Astrocyte of the hippocampus (primary cell): ENCODE measurements at regions not wholly inside any gene's neighbourhood (a gene's known extent, or its start where the extent isn't known, plus 50 kb on each side); places are given as distances from the start of the nearest gene placed in this dataset.
"Not testable (repeated sequence)": the region's sequence is repeated elsewhere in the genome, so short reads cannot be mapped to it uniquely, and the experiment has no call there.

Experiments used
- DNase-seq: peaks from one replicate; pipeline ENCODE4 v3.0.0; 2011; ENCODE audit warnings: low read depth, low spot score

DNA sequence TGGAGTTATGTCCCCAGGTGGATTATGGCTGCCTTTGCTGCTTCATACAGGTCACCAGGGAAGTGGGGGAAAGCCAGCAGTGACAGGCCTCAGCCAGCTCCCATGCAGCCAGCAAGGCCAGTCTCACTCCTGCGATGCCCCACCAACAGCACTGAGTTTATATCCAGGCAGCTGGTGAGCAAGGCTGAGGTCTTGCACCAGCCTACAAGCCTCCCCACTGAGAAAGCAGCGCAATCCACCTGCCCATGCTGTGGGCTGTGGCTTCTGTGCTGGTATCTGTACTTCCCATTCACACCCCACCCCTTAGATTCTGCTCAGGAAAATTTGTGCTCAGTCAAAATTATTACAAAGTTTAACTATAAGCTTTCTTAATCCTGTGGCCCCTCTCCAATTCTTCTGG lies 153.5 kb downstream of the HHIP start:
- DNase-seq, result no peak

GRCh38 chr4:144801731-144802130 lies 155.8 kb downstream of the HHIP start:
- DNase-seq, result no peak

GRCh38 chr4:144808034-144808433 lies 162.1 kb downstream of the HHIP start:
- no peak for DNase-seq

DNA sequence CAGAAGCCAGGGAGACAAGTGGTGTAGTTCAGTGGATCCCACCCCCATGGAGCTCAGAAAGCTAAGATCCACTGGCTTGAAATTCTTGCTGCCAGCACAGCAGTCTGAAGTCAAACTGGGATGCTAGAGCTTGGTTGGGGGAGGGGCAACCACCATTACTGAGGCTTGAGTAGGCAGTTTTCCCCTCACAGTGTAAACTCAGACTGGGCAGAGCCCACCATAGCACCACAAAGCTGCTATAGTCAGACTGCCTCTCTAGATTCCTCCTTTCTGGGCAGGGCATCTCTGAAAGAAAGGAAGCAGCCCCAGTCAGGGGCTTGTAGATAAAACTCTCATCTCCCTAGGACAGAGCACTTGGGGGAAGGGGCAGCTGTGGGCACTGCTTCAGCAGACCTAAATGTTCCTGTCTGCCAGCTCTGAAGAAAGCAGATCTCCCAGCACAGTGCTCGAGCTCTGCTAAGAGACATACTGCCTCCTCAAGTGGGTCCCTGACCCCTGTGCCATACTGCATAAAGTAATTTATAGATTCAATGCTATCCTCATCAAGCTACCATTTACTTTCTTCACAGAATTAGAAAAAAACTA lies 163.2 kb downstream of the HHIP start:
- no peak for DNase-seq

DNA sequence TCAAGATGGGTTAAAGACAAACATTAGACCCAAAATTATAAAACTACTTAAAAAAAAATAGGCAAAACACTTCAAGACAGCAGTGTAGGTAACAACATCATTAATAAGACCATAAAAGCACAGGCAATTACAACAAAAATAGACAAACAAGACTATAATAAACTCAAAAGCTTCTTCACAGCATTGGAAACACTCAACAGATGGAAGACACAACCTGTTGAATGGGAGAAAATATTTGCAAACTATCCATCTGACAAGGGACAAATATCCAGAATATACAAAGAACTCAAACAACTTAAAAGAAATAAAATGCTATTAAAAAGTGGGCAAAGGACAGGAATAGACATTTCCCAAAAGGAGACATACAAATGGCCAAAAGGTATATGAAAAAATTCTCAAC lies 170.7 kb downstream of the HHIP start:
- DNase-seq, result no peak

DNA sequence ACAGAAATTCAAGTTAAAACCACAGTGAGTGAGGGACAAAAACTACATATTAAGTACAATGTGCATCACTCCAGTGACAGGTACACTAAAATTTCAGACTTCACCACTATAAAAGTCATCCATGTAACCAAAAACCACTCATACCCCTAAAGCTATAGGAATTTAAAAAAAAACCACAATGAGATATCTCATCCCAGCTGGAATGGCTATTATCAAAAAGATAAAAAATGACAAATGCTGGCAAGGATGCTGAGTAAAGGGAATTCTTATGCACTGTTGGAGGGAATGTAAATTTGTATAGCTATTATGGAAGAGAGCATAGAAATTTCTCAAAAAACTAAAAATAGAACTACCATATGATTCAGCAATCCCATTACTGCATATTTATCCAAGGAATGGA lies 171.1 kb downstream of the HHIP start:
- no peak for DNase-seq

DNA sequence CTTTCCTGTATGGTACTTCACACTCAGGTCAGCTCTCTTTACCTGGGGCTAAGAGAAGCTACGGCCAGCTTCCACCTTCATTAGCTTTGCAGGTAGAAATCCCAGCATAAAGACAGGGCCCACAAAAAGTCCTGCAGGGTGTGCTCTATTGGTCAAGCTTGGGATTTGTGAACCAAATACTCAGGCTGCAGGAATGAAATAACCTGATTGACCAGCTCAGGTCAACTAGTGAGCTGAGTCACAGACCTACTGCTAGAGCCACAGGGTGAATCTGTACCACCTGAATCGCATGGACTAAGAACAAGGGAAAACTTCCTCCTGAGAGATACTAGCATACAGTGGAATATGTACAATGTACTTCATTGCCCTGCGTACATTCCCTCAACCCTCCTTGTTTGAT lies 172.2 kb downstream of the HHIP start:
- no peak for DNase-seq

DNA sequence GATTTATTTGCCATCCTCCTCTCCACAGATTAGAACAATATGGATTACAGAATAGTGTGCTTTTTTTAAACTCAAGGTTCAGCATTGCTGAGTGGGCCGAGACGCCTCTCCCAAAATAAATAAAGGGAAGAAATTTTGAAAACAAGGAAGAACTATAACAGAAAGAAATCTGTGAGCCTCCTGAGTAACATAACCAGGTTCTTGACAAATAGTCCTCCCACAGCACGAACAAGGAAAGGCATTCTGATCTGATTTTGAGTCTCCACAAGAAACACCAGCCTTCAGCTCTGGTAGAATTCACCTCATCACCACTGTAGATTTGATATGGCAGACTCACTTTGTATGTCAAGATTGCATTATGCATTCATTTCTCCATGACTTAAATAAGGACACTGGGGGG lies 173.6 kb downstream of the HHIP start:
- no peak for DNase-seq

DNA sequence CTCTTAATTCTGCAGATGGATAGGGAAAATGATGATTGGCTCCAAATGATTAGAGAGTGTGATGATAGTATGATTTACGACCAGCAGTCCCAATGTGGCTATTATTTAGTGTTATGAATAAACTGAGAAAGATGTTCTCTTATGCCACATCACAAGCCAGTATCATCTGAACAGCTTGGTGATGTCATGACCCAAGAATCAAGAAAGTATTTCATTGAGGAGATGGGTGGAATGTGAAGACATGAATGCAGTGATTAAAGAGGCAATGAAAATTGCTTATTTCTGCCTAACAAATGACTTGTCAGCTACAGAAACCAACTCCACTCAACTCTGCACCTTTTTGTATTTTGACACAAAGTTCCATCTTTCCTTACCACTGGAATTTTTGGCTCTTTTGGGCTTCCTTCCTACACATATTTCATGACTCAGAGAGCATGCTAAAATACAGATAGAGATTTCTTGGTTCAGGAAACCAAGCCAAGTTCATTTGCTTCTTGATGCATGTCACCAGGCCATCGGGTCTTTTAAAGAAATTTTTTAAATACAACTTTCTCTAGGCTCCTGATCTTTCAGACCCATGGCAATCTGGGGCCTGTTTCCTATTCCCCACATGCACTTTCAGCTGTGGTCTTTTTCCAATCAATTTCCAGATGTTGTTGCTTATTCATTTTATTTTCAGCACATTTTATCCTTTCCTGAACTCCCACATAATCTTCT lies 174.2 kb downstream of the HHIP start:
- peak; percentile 67 for DNase-seq

- DNase-seq, result peak; percentile 71
Observed at GRCh38 chr4:144820728-144821085, 174.8 kb downstream of the HHIP start.

DNA sequence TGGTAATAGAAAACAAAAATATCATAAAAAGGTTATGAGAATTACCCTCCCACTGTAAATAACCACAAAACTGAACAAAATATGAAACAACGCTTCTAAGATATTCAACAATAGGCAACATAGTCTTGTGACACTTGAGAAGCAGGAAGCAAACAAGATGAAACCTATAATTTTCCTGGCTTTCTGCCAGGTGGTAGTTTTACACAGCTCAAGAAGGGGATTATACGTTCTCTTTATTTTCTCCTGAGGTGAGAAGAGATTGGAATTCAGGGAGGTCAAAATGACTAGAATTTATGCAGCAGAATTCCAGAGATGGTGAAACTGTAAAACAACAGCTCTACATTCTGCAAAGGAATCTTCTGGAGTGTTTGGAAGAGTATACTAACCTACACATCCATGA lies 186.0 kb downstream of the HHIP start:
- no peak for DNase-seq

- DNase-seq, result no peak
Observed at GRCh38 chr4:144845411-144845810, 199.5 kb downstream of the HHIP start.

GRCh38 chr4:144851948-144852347 lies 206.0 kb downstream of the HHIP start:
- peak; percentile 44 for DNase-seq

DNA sequence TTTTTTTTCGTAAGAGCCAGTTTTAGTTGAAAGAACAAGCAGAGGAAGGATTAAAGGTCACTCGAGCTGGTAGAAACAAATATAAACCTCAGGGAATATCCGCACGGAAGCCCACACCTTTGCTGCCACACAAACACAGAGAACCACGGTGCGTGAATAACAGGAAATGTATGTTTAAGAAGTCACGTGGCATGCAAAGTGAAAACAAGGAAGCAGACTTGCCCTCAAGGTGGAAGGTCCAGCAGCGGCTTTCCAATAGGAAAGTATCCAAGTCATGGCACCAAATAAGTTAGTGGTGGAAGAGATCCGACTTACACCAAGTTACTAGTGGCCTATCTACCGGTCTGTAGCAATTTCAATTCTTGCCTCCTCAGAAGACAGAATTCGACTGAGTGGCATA lies 215.5 kb downstream of the HHIP start:
- DNase-seq, result no peak

DNA sequence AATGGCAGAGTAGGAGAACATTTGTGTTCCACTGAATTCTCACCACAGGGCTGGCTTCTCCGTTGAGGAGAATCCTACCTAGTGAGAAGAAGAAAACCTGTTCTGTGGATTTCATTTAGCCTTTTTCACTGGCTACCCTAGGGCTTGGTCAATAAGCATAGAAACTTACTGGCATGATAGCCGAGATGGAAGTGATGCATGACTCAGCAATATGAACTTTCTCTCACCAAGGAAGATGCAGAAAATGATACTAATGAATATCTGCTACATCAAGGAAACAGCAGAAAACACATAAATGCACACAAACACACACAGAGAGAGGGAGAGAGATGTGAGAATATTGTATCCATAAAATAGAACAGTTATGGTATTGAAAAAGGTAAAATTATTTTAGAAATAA lies 216.3 kb downstream of the HHIP start:
- DNase-seq, result no peak

GRCh38 chr4:144864891-144865290 lies 218.9 kb downstream of the HHIP start:
- not testable (repeated sequence) for DNase-seq

DNA sequence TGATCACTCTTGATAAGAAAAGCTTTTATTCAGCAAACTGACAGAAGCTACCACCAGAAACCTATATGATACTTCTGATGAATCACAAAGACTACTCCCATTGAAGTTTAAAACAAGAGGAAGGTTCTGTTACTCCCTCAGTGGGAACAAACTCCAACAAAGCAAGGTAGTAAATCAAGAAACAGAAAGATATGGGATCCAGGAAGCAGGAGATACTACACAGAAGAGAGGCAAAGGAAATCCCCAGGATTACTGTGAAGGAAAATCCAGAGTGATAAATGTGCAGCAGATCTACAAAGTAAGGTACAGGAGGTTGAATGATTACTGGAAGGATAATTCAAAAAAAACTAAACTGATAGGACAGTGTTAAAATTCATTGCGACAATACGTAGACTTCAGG lies 222.4 kb downstream of the HHIP start:
- no peak for DNase-seq

DNA sequence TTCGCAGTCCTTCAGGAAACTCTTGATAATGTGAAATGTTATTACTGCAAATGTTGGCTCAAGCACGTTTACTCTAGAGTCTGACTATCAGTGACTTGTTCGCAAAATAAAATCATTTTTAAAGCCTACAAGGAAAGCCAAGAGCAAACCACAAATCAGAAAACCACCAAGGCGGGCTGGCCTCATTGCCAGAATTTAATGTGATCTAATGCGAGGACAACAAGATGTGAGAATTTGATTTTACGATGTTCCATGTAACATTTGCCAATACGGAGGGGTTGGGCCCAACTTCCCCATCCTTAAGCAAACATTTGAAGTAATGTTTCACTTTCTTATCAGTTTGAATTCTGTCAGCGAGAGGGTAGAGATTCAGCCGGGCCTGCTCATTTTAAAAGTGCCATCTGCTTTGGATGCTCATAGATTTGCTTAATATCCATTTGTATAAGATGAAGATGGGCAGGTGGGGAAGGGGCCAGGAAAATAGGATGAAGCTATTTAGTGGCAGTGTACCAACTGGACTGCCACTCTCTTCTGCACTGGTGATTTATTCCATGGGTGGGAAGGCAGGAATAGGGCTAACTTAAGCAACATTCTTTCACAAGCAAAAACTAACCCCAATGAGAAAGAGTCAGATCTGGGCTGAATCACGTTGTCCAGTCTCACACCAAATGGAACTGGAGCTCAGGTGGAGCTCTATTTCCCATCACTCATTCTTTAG lies 225.3 kb downstream of the ANAPC10 start:
- peak; percentile 24 for DNase-seq

GRCh38 chr4:144873226-144873990 lies 224.6 kb downstream of the ANAPC10 start:
- no peak for DNase-seq

- DNase-seq, result peak; percentile 94
Observed at GRCh38 chr4:144894573-144894972, 203.4 kb downstream of the ANAPC10 start.

DNA sequence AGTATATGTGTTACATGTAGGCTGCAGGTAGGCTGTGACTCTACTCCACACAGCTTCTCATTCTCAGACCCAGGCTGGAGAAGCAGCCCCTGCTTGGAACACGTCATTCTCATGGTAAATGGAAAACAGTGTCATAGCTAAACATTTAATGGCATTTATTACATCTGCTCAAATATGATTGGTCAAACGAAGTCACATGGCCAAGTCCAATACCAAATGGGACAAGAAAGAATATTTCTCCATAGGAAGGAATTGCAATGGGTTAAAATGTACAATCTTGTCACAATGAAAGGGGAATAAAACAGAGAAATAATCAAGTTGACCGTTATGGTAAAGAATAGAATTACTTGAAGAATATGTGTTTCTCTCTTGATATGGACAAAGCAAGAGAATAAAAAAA lies 198.6 kb downstream of the ANAPC10 start:
- no peak for DNase-seq

- DNase-seq, result no peak
Observed at GRCh38 chr4:144901141-144901540, 196.9 kb downstream of the ANAPC10 start.
